Thyroid gland (tissue), 4 donors: ENCODE measurements at regions not wholly inside any gene's neighbourhood (a gene's known extent, or its start where the extent isn't known, plus 50 kb on each side); places are given as distances from the start of the nearest gene placed in this dataset.

ENCODE experiments used
- POLR2A ChIP-seq, 2 donors: fragments of 450-650 bp; IDR thresholded peaks; one replicate each; pipeline ENCODE4 v1.6.1; 2017; ENCODE audit warnings: antibody characterized with exemption in 2 of 2, mild to moderate bottlenecking in 2 of 2, moderate library complexity in 1 of 2
- TF ChIP-seq, protein P1 (sequence below), 6 experiments: fragments of 200-600 bp in 3 of 6; fragments of 450-650 bp in 3 of 6; sonication (generic) in 3 of 6; IDR thresholded peaks; one replicate each; pipeline ENCODE4 v1.5.1; 2016 to 2019; ENCODE audit warnings: antibody characterized with exemption in 6 of 6, mild to moderate bottlenecking in 2 of 6, inconsistent platforms in 1 of 6, moderate library complexity in 1 of 6

DNA sequence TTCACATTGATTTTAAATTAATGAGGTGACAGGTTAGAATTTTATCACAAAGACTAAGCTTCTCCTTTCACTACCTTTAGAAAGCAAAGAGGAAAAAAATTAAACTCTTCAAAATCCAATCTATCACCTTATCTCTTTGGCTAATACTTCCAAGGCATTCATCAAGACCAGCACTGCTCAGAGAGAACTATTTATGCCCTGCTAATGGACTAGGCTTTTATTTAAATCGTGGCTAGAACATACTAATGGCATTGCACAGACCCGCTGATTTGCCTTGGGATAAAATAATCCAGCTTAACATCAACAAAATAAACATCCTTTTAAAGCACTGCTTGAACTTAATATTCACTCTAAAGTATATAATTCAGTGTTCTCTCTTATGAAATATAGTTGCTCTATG is 880.4 kb downstream of the HACE1 start:
- TF ChIP-seq, protein P1, sequence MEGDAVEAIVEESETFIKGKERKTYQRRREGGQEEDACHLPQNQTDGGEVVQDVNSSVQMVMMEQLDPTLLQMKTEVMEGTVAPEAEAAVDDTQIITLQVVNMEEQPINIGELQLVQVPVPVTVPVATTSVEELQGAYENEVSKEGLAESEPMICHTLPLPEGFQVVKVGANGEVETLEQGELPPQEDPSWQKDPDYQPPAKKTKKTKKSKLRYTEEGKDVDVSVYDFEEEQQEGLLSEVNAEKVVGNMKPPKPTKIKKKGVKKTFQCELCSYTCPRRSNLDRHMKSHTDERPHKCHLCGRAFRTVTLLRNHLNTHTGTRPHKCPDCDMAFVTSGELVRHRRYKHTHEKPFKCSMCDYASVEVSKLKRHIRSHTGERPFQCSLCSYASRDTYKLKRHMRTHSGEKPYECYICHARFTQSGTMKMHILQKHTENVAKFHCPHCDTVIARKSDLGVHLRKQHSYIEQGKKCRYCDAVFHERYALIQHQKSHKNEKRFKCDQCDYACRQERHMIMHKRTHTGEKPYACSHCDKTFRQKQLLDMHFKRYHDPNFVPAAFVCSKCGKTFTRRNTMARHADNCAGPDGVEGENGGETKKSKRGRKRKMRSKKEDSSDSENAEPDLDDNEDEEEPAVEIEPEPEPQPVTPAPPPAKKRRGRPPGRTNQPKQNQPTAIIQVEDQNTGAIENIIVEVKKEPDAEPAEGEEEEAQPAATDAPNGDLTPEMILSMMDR (IDR thresholded peaks at IDR 0.05), result no peak
- TF ChIP-seq POLR2A (IDR thresholded peaks at IDR 0.05), result no peak
